GM18907 (cell line): ENCODE measurements at regions not wholly inside any gene's neighbourhood (a gene's known extent, or its start where the extent isn't known, plus 50 kb on each side); places are given as distances from the start of the nearest gene placed in this dataset.

Source experiments
- ATAC-seq: cut with Tn5 transposase; IDR thresholded peaks from one replicate; pipeline ENCODE4 v1.9.1; 2021; ENCODE audit warnings: mild to moderate bottlenecking, moderate library complexity; ENCODE audit not compliant: unreplicated experiment

DNA sequence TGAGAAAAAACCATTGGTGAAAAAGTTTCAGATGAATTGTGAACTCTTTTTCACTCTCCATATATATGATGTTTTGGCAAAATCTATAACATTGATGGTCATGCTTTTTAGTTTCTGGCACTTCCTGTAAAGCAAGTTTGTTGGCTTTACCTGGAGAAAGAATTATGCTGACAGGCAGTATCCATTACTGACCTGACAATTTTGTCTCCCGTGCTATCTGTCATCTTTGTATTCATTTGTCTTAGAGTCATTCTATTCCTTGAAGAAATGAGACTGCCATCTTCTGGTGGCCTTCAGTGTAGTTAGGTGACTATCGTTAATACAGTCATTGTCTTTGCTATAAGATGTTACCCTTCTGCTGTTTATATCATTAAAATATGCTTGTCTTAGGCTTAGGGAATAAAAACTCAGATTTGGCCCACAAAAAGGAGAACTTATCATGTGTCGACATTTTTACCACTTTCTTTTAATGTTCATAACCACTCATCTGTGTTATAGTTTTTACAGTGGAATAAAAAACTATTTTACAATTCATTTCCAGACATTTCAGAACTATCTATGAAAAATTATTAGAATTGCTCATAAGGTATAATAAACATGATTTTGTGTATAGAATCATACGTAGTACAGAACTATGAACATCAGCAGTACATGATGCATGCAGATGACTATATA lies 707.0 kb downstream of the EPM2A start:
- peak; percentile 74 for ATAC-seq

DNA sequence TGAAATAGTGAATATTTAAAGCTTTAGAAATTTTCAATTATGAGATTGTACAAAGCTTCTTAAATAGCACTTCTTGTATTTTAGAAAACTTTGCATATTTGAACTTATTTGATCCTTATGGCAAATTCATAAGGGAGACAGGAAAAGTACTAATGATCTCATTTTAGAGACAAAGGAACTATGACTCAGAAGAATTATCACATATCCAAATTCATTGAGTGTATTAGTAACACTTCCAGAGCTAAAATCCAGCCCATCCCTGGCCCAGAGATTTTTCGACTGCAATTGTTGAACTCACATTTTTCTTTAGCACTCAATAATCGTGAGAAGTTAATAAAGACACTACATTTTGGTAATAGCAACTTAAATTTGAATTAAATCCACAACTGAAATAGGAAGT lies 704.3 kb downstream of the EPM2A start:
- no peak for ATAC-seq

- no peak for ATAC-seq
Observed at GRCh38 chr6:145031962-145032361, 703.4 kb downstream of the EPM2A start.

- ATAC-seq = no peak
Observed at GRCh38 chr6:145032562-145033145, 702.7 kb downstream of the EPM2A start.

DNA sequence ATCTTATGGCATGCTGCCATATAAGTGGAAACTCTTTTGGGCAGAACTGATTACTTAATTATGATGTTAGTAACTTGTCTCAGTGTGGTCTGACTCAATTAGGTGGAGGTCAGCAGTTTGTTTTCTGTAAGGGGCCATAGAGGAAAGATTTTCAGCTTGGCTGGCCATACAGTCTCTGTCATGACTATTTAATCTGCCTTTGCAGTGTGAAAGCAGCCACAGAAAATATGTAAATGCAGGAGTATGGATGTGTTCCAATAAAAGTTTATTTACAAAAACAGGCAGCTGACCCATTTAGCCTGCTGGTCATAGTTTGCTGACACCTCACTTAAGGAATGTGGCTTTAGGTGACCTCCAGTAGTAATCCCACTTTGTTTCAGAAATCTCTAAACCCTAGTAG lies 700.7 kb downstream of the EPM2A start:
- no peak for ATAC-seq

DNA sequence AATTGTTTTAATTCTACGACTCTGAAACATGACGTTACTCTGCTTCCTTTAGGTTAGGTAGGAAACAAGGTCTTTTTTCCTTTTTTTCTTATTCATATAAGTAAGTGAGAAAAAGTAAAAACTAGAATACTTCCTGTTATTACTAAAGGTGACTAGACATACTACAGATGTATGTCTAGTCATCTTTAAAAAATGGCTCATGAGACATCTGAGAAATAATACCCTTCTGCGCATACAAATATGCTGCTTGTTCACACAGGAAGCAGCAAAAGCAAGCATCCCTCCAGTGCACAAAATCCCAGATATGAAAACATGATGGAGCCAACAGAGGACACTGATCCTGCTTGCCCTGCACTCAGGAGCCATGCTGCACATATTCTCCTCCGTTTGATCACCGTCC lies 699.1 kb downstream of the EPM2A start:
- no peak for ATAC-seq

- no peak for ATAC-seq
Observed at GRCh38 chr6:145036848-145037567, 698.3 kb downstream of the EPM2A start.

- no peak for ATAC-seq
Observed at GRCh38 chr6:145042559-145042958, 692.8 kb downstream of the EPM2A start.

DNA sequence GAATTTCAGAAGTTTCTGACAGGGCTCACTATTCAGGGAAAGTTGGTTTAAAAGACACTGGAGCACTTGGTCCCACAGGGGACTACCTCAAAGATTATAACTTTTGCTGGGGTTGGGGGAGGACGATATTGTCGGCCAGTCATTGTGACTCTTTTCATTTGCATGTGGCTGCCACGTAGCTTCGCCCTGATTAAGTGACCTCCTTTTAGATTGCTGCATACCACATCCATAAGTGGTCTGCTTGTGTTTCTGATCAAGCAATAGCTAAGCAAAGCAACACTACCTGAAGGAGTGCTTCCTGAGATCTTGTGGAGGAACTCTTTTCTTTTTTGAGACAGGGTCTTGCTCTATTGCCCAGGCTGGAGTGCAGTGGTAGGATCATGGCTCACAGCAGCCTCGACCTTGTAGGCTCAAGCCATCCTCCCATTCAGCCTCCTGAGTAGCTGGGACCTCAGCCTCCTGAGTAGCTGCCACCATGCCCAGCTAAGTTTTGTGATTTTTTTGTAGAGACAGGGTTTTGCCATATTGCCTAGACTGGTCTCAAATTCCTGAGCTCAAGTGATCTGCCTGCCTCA lies 691.3 kb downstream of the EPM2A start:
- ATAC-seq = no peak

DNA sequence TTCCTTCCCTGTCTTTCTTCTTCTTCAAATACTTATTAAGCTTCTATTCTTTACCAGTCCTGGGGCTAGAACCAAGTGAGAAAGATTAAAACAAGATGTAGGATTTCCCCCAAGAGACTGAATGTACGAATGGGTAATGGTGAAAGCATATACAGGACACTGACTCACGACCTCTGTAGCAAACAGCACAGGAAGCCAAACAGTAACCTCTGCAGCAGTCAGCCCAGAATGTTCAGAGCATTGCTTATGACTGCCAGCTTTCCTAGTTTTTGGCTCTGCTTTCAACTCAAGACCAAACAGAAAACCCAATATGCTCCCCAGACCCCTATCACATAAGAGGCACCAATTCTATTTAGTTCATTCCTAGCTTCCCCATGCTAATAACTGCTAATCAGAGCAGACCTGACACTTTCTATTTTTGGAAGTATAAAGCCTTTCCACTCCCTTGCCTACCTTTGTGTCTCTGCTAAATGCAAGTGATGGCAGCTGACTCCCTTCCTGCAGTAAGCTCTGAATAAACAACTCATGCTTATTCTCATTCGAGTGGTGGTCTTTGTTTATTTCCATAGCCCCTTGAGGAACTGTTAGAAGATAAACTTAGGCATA lies 690.6 kb downstream of the EPM2A start:
- no peak for ATAC-seq

DNA sequence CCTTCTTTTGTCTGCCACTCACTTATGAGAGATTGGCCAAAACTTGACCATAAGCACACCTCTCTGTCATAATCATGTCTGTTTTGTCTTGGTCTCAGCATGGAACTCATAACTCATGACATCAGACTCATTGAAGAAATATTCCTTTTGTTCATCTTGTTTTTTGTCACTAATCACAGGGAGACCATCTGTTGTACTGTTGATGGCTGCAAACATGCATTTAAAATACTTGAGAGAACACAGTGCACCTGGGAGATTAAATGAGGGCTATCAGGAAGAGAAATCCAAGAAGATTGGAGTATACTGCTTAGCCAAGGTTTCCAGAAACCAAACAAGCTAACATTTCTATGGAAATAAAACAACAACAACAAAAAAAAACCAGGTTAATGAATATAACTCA lies 689.7 kb downstream of the EPM2A start:
- ATAC-seq = no peak

DNA sequence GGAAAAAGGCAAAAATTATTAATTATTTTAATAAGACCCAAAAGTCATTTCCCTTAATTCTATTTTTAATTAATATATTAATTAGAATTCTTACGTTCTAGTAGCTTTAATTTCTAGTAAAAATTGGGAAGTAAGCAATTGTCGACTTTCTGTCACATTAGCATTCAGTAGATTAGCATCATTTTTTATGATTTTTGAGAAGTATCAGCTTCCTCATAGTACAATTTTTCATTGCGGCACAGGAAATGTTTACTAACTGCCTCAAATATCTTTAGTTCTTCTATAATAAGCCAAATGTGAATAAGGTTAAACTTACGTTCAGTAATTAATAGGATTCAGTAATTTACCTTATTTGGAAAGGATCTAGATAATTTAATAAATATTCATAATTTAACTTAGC lies 687.4 kb downstream of the EPM2A start:
- no peak for ATAC-seq

DNA sequence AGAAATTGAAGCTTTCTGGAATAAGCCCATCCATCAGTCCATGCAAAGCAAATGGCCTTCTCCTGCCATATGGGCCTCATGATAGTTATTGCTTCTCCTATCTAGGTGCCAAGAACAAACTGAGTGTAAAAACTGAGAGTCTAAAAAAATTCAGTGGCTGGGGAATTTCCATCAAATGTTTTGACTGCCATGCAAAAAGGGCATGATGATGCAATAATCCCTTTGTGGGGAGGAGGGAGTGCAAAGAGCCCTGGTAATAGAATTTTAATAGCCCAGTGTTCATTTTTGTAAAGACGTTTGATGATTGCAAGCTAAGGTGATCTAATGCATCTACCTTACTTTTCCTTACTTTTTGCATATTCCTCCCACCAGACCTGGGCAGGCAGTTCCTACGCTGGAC lies 683.7 kb downstream of the EPM2A start:
- no peak for ATAC-seq

GRCh38 chr6:145055567-145055966 lies 679.8 kb downstream of the EPM2A start:
- no peak for ATAC-seq

GRCh38 chr6:145060714-145061113 lies 674.6 kb downstream of the EPM2A start:
- ATAC-seq = no peak

- ATAC-seq = no peak
Observed at GRCh38 chr6:145063091-145063490, 672.2 kb downstream of the EPM2A start.

- no peak for ATAC-seq
Observed at GRCh38 chr6:145067430-145067829, 667.9 kb downstream of the EPM2A start.

DNA sequence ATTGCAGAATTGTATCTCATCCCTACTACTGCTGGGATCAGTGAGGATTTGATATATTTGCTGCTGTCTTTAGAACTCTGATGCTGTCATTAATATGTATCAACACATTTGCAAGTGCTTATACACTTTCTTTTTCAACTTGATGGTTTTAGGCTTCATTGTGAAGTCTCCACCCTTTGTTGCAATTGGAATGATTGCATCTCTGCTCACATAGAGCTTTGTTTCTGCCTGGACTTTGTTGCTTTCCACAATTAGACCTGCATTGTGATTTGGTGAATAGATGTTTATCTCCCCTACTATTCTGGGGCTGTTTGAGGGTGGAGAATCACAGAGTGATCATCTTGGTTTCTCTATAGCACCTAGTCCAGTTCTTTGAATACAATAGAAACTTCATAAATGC lies 666.7 kb downstream of the EPM2A start:
- ATAC-seq = no peak

GRCh38 chr6:145069966-145070365 lies 665.4 kb downstream of the EPM2A start:
- no peak for ATAC-seq

DNA sequence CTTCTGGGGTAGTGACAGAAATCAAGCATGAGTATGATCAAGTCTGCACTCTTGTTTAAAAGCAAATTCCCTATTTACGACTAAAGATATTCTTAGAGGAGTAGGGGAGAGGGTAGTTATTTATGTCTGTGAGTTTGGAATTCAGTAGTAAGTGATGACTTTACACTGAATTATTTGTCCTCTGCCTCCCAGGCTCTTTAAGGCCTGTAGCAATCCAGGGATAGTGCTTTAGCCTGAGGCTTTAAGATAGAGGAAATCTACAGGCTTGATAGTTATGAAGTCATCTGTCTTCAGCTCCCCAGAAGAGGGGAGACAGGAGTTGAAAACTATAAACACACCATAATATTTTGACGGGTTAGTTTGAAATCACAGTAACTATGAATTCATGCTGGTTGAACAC lies 664.5 kb downstream of the EPM2A start:
- no peak for ATAC-seq

DNA sequence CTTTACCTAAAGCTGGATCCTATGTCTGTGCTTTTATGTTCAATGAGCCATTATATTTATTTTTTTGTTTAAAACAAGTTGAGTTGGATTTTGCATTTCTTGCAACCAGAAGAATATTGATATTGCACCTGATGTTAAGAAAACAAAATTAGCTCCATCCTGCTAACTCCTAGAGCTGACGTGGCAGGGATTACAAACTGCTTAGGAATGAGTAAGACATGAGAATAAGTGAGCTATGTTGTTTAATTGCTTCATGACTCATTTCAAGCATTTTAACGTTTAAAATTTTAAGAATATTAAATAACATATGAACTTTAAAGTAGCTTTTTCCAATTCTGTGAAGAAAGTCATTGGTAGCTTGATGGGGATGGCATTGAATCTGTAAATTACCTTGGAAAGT lies 663.5 kb downstream of the EPM2A start:
- no peak for ATAC-seq

GRCh38 chr6:145073811-145074210 lies 661.5 kb downstream of the EPM2A start:
- no peak for ATAC-seq
